ENCODE measurements at regions not wholly inside any gene's neighbourhood (a gene's known extent, or its start where the extent isn't known, plus 50 kb on each side); places are given as distances from the start of the nearest gene placed in this dataset.
"Not testable (repeated sequence)": the region's sequence is repeated elsewhere in the genome, so short reads cannot be mapped to it uniquely, and the experiment has no call there.

DNA sequence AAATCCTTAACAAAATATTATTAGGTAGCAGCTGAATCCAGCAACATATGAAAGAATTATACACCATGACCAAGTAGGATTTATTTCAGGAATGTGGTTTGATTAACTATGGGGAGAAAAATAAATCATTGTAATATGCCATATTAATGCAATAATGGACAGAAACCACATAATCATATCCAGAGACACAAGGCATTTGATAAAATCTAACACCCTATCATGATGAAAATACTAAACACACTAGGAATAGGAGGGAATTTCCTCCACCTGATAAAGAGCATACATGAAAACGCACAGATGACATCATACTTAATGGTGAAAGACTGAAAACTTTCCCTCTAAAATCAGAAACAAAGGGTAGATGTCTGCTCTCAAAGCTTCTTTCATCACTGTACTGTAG, 238.9 kb downstream of the PHLDA1 start:
- H3K4me3 ChIP-seq, result no peak overlapping the region
- no peaks in the 10 kb centered on the region for H3K9me3 ChIP-seq (ENCODE audit: low read depth)
- no peak overlapping the region for H3K27ac ChIP-seq
- no peaks in the 10 kb centered on the region for H3K27me3 ChIP-seq
- DNase-seq (ENCODE audit: low read depth in 1 of 2, low spot score in 1 of 2), result no peak
- no peaks in the 10 kb centered on the region for H3K36me3 ChIP-seq
- TF ChIP-seq, protein P1, sequence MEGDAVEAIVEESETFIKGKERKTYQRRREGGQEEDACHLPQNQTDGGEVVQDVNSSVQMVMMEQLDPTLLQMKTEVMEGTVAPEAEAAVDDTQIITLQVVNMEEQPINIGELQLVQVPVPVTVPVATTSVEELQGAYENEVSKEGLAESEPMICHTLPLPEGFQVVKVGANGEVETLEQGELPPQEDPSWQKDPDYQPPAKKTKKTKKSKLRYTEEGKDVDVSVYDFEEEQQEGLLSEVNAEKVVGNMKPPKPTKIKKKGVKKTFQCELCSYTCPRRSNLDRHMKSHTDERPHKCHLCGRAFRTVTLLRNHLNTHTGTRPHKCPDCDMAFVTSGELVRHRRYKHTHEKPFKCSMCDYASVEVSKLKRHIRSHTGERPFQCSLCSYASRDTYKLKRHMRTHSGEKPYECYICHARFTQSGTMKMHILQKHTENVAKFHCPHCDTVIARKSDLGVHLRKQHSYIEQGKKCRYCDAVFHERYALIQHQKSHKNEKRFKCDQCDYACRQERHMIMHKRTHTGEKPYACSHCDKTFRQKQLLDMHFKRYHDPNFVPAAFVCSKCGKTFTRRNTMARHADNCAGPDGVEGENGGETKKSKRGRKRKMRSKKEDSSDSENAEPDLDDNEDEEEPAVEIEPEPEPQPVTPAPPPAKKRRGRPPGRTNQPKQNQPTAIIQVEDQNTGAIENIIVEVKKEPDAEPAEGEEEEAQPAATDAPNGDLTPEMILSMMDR (IDR thresholded peaks at IDR 0.05; ENCODE audit: low read depth, low read length), result no peak
- no peaks in the 10 kb centered on the region for H3K4me1 ChIP-seq (ENCODE audit: low read depth)

DNA sequence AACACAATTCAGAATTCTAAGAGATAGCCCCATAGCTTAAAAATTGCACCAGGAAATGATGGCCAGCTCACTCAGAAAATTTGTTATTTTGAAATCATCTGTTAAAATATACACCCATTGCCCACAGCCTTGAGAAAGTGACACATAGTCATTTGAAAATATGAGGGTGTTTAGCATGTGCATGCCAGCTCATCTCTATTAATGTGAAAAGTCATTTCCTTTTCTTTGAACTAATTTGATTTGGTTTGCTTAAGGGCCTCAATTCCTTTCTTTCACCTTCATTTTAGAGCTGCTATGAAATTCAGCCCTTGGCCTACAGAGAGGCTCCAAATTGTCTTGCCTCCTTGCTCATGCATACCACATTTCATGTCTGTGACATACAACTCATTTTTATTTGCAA, 241.4 kb downstream of the PHLDA1 start:
- H3K27me3 ChIP-seq, result no peaks in the 10 kb centered on the region
- TF ChIP-seq, protein P1 (IDR thresholded peaks at IDR 0.05; ENCODE audit: low read depth, low read length), result no peak
- H3K36me3 ChIP-seq, result no peaks in the 10 kb centered on the region
- H3K27ac ChIP-seq, result no peak overlapping the region
- no peak overlapping the region for H3K4me3 ChIP-seq
- no peaks in the 10 kb centered on the region for H3K9me3 ChIP-seq (ENCODE audit: low read depth)
- DNase-seq (ENCODE audit: low read depth in 1 of 2, low spot score in 1 of 2), result no peak
- H3K4me1 ChIP-seq (ENCODE audit: low read depth), result no peaks in the 10 kb centered on the region

DNA sequence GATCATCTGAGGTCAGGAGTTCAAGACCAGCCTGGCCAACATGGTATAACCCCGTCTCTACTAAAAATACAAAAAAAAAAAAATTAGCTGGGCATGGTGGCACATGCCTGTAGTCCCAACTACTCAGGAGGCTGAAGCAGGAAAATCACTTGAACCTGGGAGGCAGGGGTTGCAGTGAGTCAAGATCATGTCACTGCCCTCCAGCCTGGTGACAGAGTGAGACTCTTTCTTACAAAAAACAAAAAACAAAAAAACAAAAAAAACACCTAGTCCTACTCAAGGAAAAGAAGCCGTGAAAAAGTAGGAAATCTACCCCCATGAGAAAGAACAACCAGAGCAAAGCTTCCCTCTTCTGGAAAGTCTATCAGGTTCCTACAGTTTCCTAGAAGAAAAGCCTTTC, 244.4 kb downstream of the PHLDA1 start:
- not testable (repeated sequence) for H3K4me3 ChIP-seq; H3K27me3 ChIP-seq; DNase-seq (ENCODE audit: low read depth in 1 of 2, low spot score in 1 of 2); H3K27ac ChIP-seq; H3K9me3 ChIP-seq (ENCODE audit: low read depth); H3K4me1 ChIP-seq (ENCODE audit: low read depth); H3K36me3 ChIP-seq

DNA sequence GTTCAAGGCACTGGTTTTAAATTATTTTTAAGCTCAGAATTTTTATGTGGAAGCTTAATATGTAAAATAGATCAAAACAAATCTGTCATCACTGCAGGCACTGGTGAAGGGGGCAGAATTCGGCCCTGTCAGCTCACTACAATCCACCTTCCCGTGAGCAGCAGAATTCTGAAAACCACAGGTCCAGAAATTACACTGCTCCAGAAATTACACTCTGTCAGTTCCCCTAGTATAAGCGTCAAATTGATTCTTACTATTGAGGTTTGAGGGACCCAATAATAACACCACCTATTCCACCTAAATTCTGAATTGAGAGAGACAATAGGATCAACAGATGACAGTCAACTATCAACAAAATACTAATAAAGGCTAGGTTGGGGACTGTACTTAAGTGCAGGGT, 245.5 kb downstream of the PHLDA1 start:
- no peak for DNase-seq (ENCODE audit: low read depth in 1 of 2, low spot score in 1 of 2)
- Histone ChIP-seq H3K9me3 (ENCODE audit: low read depth) (no peaks in the 10 kb centered on the region), H3K27ac (no peak overlapping the region), H3K4me1 (ENCODE audit: low read depth) (no peaks in the 10 kb centered on the region), H3K36me3 (no peaks in the 10 kb centered on the region), H3K4me3 (no peak overlapping the region), H3K27me3 (no peaks in the 10 kb centered on the region)
- TF ChIP-seq, protein P1 (IDR thresholded peaks at IDR 0.05; ENCODE audit: low read depth, low read length), result no peak

DNA sequence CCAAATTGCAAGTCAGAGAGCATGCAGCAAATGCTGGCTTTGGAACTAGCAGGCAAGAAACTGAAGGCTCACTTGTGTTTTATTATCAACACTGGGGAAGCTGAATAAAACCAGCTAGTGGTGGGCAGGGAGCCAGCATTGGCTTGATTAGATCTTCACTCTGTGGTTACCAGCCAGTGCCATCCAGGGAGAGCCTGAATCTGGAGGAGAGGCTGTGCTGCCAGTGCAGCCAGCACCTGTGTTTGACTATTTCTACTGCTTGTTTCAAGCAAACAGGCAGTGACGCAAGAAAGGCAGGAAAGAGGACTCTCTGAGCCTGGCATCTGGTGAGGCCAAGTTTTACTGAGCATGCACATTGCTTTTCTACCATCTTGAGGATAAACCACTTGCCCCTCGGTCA, 247.0 kb downstream of the PHLDA1 start:
- no peaks in the 10 kb centered on the region for H3K27me3 ChIP-seq
- DNase-seq (ENCODE audit: low read depth in 1 of 2, low spot score in 1 of 2), result peak in 1 of 2 donors; percentile 23
- H3K27ac ChIP-seq, result no peak overlapping the region
- TF ChIP-seq, protein P1 (IDR thresholded peaks at IDR 0.05; ENCODE audit: low read depth, low read length), result no peak
- H3K4me3 ChIP-seq, result no peak overlapping the region
- H3K9me3 ChIP-seq (ENCODE audit: low read depth), result no peaks in the 10 kb centered on the region
- H3K4me1 ChIP-seq (ENCODE audit: low read depth), result no peaks in the 10 kb centered on the region
- H3K36me3 ChIP-seq, result no peaks in the 10 kb centered on the region

DNA sequence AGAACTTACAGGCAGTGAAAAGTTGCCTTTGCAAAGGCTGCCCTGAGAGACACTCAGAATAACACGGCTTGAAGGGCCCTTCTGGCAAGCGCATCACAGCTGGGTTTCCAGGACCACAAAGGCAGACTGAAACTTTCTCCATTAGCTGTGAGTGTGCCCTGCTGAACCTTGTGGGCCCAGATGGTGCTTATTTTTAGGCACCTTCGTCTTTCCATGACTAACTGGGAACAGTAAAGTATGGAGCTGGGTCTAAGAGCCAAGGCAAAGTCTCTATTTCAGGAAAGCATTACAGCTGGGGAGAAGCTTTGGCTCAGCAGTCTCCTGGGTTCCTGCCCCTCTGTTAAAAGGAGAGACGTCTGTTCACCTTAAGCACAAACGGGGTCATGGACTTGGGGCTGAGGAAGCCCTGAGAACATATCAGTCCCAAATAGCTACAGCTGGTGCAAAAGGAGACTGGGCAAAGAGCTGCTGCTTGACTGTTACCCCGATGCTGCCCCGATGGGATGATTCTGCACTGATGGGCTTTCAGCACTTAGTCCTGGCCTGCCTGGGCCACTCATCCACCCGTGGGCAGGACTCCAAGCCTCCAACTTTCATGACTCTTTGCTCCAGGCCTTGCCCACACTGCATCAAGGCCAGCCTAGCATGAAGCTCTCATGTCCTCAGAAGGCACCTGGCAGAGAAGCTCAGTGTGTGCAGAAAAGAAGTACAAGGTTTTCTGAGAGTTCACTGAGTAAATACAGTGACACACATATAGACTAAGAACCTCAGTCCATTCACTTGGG, 248.3 kb downstream of the PHLDA1 start:
- no peaks in the 10 kb centered on the region for H3K36me3 ChIP-seq
- H3K27me3 ChIP-seq, result no peaks in the 10 kb centered on the region
- no peak for DNase-seq (ENCODE audit: low read depth in 1 of 2, low spot score in 1 of 2)
- TF ChIP-seq, protein P1 (IDR thresholded peaks at IDR 0.05; ENCODE audit: low read depth, low read length), result no peak
- H3K27ac ChIP-seq, result no peak overlapping the region
- H3K9me3 ChIP-seq (ENCODE audit: low read depth), result no peaks in the 10 kb centered on the region
- no peak overlapping the region for H3K4me3 ChIP-seq
- no peaks in the 10 kb centered on the region for H3K4me1 ChIP-seq (ENCODE audit: low read depth)
